GM19452 (cell line): ENCODE measurements at regions not wholly inside any gene's neighbourhood (a gene's known extent, or its start where the extent isn't known, plus 50 kb on each side); places are given as distances from the start of the nearest gene placed in this dataset.
A peak's percentile ranks its signal among the peaks of the same experiment; 100 is the strongest.

ENCODE experiments used
- ATAC-seq: cut with Tn5 transposase; IDR thresholded peaks from one replicate; pipeline ENCODE4 v1.9.1; 2021; ENCODE audit not compliant: unreplicated experiment

GRCh38 chr1:88186911-88187310 is 497.2 kb upstream of the PKN2 start:
- ATAC-seq = no peak

DNA sequence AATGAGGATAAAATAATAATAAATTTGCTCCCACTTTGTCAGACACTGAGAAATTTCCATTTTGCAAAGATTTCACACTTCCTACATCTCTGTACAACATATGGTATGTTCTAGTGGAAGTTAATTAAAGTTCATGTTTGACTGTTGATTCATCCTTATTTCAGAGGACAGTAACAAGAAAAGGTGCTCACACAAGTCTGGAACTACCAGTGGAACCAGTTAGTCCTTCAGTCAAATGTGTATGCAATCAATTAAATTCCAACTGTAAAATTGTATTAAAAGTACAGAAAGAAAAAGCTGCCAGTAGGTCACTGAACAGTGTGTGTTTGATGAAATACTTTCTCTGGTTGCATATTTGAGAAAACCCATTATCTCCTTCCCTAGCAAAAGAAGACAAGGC is 496.0 kb upstream of the PKN2 start:
- no peak for ATAC-seq

DNA sequence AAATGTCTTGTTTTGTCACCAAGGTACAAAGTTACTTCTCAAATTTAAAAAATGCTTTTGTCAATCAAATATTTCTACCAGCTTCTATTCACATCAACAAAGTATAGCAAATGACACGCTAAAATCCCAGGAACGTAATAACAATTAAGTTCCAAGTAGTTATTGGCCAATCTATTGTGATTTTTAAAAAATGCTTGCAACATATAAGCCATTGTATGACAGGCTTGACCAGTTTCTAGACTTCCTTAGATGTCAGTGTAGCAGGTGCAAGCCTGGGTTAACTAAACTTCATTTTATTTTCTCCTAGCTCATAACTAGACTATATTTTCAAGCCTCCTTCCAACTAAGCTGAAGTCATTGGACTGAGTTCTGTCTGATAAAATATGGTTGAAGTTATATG is 494.5 kb upstream of the PKN2 start:
- ATAC-seq = no peak

- ATAC-seq = peak; percentile 94
These were observed 492.2 kb upstream of the PKN2 start for GRCh38 chr1:88191917-88192316.

DNA sequence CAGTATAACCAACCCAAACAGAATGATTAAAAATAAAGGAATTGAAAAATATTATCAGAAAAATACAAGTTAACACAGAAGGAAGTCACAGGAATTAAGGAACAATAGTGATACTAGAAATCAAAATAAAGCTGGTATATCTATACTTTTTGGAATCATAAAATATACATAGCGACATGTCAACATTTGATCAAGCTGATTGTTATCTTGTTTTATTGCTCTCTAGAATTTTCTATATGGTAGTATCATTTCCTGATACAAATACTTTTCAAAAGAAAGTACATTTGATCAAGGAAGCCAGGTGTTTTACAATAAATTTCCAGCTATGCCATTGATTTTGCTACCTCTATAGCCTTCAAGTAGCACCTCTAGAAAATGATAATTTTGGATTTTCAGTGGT is 489.5 kb upstream of the PKN2 start:
- ATAC-seq = no peak

- ATAC-seq = no peak
These were observed 483.5 kb upstream of the PKN2 start for GRCh38 chr1:88200545-88200944.

DNA sequence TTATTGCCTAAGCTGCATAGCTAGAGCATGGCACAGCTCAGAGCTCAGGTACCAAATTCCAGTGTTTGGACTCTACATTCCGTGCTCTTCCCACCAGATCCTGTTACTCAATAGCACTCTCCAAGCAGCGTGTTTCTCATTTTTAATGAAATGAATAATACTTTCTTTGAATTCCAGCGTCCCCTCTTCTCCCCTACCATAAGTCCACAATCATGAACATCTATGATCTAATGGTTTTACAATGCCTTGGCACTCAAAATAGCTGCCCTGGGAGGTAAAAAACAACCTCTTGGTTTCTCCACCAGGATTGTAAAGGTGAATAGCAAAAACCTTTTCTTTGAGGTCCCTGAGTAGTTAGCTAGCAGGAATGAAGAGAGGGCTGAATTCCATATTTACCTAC is 480.0 kb upstream of the PKN2 start:
- no peak for ATAC-seq

GRCh38 chr1:88204612-88205167 is 479.4 kb upstream of the PKN2 start:
- no peak for ATAC-seq

- ATAC-seq = no peak
These were observed 475.7 kb upstream of the PKN2 start for GRCh38 chr1:88208389-88208788.

GRCh38 chr1:88210103-88210787 is 473.8 kb upstream of the PKN2 start:
- no peak for ATAC-seq

- no peak for ATAC-seq
These were observed 467.6 kb upstream of the PKN2 start for GRCh38 chr1:88216441-88216840.

DNA sequence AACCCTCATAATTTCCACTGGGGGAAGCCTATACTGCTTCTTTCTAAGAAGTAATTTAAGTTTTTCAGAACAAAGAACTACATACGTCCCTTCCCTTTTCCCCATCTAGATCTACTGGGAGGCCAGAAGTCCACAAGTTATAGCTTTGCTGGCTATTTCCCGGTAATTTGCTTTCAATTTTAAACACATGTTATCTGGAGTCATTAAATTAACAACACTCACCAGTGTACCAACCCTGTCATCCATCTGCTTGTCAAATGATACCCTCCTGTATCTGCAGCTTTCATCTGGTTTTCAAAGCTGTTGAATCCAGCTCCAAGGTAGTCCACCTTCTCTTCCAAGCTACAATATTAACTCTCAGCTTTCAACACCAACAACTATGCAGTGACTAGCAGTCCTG is 466.7 kb upstream of the PKN2 start:
- no peak for ATAC-seq

- ATAC-seq = no peak
These were observed 464.6 kb upstream of the PKN2 start for GRCh38 chr1:88219521-88219920.

- no peak for ATAC-seq
These were observed 462.7 kb upstream of the PKN2 start for GRCh38 chr1:88221411-88221810.

GRCh38 chr1:88224906-88225305 is 459.2 kb upstream of the PKN2 start:
- ATAC-seq = no peak

DNA sequence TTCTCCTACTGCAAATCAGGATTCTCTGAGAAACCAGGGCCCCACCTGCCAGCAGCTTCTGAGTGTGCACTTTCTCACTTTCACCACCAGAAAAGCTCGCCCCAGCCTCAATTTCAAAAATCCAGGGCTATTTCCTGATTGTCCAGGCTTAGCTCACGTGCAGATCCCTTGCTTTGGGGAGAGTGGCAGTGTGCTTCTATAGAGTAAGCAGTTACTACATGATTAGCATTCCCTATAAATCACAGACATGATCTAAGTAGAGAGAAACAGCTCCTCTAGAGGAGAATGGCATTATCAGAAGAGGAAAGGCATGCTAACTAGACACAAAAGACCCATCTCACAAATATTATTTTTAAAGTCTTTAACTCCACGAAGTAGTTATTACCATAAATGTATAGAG is 456.0 kb upstream of the PKN2 start:
- no peak for ATAC-seq

GRCh38 chr1:88230126-88230525 is 453.9 kb upstream of the PKN2 start:
- no peak for ATAC-seq

- ATAC-seq = no peak
These were observed 447.0 kb upstream of the PKN2 start for GRCh38 chr1:88237058-88237457.

DNA sequence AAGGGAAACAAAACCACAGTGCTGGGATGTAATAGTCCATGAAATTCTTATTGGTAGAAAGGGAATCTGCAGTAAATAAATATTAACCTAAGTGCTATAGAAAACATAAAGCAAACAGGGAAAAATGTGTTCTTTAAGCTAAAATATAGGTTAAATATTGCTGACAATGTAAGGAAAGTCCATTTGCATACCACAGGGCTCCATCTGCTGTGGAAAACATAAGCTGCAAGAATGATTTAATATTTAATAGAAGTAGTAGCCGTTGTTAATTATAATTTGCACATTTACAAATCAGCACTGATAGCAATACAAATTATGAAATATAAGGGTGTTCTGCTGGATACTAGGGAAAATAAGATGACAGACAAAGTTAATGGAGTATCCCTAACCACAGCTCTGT is 444.9 kb upstream of the PKN2 start:
- ATAC-seq = no peak

DNA sequence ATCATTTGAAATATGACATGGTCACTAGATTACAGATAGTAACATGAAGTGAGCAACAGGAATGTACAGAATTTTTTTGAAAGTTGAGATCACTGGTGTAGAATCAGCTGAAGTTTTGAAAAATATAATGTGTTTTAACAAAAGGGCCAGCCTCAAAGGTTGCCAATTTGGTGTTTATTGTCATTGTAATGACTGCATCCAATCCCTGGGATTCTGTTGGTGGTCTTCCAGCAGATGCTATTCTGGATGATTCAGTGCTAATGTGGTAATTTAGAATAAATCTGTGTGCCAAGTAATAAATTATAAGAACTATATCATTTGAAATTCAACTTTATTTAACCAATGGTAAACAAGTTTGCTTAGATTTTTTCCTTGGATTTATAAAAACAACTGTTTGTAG is 436.4 kb upstream of the PKN2 start:
- no peak for ATAC-seq

DNA sequence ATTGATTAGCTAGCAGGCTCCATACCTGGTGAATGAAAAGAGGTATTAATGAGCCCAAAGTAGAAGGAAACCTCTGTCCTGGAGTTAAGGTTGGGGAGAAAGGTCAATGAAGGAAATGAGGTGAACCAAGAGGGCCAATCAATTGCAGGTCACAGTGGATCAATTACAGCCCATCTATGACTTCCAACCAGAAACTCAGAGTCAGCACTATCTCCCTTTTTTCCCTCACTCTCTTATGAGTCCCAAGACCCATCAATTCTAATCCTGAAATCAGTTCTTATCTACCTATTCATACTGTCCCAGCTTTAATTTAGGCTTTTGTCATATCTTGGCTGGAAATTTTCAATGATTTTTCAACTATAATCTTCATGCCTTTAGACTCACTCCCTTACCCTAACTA is 433.2 kb upstream of the PKN2 start:
- no peak for ATAC-seq

DNA sequence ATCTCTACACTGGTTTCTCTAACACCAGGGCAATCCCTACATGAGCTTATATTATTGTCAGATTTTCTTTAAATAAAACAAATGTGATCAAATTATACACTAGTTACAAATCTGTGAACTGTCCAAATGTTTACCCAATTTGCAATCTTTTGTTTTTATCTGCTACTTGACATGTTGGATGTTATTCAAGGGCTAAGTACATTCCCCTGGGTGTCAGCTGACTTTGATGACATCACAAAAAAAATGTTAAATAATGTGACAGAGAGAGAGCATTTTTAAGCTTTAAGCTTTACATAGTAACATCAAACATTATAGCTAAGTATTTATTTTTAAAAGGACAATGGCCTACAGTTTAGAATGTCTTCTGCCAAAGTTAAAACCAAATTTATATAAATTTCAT is 431.3 kb upstream of the PKN2 start:
- no peak for ATAC-seq

DNA sequence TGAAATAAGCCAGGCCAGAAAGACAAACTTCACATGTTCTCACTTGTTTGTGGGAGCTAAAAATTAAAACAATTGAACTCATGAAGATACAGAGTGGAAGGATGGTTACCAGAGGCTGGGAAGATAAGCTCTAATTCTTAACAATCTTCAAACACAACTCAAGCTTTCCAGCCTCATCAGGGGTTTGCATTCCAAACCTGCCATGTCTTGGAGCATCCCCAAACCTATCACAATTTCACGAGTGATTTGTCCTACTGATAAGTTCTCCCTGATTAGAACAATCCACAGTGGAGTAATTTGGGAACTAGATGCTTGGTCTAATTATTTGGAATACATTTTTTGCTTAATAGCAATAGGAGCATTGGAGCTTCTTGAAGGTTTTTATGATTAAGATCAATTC is 418.5 kb upstream of the PKN2 start:
- ATAC-seq = no peak
